GM10266 (cell line): ENCODE measurements at regions not wholly inside any gene's neighbourhood (a gene's known extent, or its start where the extent isn't known, plus 50 kb on each side); places are given as distances from the start of the nearest gene placed in this dataset.

Source experiments
- DNase-seq: peaks from one replicate; pipeline ENCODE4 v3.0.0; 2012; ENCODE audit errors: extremely low spot score
- CTCF ChIP-seq: IDR thresholded peaks from 2 replicates; pipeline ENCODE4 v1.5.1; 2012; ENCODE audit warnings: mild to moderate bottlenecking, low read depth; ENCODE audit not compliant: control insufficient read depth, insufficient read depth; ENCODE audit errors: missing control alignments

GRCh38 chr6:156648616-156649015 is 128.6 kb upstream of the ARID1B start:
- DNase-seq: no peak
- TF ChIP-seq CTCF: no peak

GRCh38 chr6:156647991-156648390 is 129.2 kb upstream of the ARID1B start:
- DNase-seq: no peak
- no peak for TF ChIP-seq CTCF

- DNase-seq: no peak
- TF ChIP-seq CTCF: no peak
These were observed 129.9 kb upstream of the ARID1B start for GRCh38 chr6:156647140-156647784.

- DNase-seq: no peak
- TF ChIP-seq CTCF: no peak
These were observed 130.7 kb upstream of the ARID1B start for GRCh38 chr6:156646496-156646895.

- TF ChIP-seq CTCF: no peak
- DNase-seq: no peak
These were observed 132.1 kb upstream of the ARID1B start for GRCh38 chr6:156645097-156645496.

GRCh38 chr6:156639009-156639721 is 138.0 kb upstream of the ARID1B start:
- DNase-seq: no peak
- no peak for TF ChIP-seq CTCF

GRCh38 chr6:156638581-156638980 is 138.6 kb upstream of the ARID1B start:
- no peak for DNase-seq
- no peak for TF ChIP-seq CTCF
